VCaP (cell line): ENCODE measurements at regions not wholly inside any gene's neighbourhood (a gene's known extent, or its start where the extent isn't known, plus 50 kb on each side); places are given as distances from the start of the nearest gene placed in this dataset.
A peak's percentile ranks its signal among the peaks of the same experiment; 100 is the strongest.

Source experiments
- H3K27ac ChIP-seq: fragments of 450-650 bp; 2 replicates; pipeline ENCODE4 v1.5.1; 2017
- TF ChIP-seq, protein P1 (sequence below): fragments of 450-650 bp; conservative IDR thresholded peaks from 2 replicates; pipeline ENCODE4 v1.5.1; 2017; ENCODE audit warnings: mild to moderate bottlenecking, moderate library complexity

DNA sequence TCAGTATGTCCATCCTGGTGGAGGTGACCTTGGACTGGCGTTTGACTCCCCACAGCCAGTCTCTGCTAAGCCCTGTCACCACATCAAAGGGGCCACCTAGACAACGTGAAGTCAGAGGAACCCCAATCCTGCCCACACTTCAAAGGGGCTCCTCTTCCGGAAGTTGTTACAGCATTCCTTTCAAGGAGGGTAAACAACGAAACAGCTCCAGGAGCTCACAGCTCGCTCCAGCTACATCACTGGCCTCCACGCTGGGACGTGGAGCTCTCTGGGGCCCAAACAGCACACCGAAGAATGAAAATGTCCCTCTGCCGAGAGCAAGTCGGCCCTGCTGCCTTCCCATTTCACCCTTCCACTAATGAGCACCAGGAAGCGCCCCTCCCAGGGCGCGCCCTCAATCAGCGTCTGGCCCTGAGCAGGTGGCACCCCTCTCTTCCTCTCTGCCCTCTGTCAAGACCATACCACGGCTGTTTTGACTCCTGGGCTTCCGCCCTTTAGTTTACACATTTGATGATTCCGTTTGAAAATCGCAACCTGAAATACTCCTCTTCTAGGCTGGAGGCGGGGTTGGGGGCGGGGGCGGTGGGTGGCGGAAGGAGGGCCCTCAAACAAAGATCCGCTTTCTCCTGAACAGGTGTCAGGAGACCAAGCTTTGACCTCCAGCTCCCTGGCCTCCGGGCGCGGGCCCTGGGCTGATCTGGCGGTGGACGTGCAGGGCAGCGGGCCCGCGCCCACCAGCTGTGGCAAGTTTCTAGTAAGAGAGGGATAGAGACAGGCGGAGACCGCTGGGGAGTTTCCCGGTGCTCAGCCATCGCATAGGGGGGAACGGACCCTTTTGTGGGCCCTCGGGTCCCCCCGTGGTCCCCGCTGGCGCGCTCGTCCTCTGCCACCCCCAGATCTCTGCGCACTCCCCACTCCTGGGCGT lies 53.1 kb upstream of the KDM7A start:
- peak overlapping the region; percentile 98 for H3K27ac ChIP-seq

DNA sequence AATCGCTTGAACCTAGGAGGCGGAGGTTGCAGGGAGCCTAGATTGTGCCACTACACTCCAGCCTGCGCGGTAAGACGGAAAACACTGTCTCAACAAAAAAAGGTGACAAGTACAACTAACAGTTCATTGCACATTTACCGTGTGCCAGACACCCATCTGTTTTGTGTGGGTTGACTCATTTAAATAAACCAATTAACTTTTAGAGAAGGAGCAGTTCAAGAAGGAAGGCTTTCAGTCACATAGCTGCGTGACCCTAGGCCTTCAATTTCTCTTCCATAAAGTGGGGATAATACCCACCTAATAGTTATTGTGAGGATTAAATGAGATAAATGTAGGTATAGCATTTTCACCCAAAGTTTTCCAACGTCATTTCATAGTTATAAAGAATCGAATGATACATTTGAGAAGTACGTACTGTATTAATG lies 52.3 kb upstream of the KDM7A start:
- TF ChIP-seq, protein P1, sequence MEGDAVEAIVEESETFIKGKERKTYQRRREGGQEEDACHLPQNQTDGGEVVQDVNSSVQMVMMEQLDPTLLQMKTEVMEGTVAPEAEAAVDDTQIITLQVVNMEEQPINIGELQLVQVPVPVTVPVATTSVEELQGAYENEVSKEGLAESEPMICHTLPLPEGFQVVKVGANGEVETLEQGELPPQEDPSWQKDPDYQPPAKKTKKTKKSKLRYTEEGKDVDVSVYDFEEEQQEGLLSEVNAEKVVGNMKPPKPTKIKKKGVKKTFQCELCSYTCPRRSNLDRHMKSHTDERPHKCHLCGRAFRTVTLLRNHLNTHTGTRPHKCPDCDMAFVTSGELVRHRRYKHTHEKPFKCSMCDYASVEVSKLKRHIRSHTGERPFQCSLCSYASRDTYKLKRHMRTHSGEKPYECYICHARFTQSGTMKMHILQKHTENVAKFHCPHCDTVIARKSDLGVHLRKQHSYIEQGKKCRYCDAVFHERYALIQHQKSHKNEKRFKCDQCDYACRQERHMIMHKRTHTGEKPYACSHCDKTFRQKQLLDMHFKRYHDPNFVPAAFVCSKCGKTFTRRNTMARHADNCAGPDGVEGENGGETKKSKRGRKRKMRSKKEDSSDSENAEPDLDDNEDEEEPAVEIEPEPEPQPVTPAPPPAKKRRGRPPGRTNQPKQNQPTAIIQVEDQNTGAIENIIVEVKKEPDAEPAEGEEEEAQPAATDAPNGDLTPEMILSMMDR = no peak

More for the DNA sequence above, 53.1 kb upstream of the KDM7A start:
- TF ChIP-seq, protein P1 = no peak

More for the DNA sequence above, 52.3 kb upstream of the KDM7A start:
- no peak overlapping the region for H3K27ac ChIP-seq
